ENCODE measurements at regions not wholly inside any gene's neighbourhood (a gene's known extent, or its start where the extent isn't known, plus 50 kb on each side); places are given as distances from the start of the nearest gene placed in this dataset.

- TF ChIP-seq CTCF (IDR thresholded peaks at IDR 0.05) (no peak), POLR2A (IDR thresholded peaks at IDR 0.05) (no peak), POLR2AphosphoS5 (IDR thresholded peaks at IDR 0.05) (no peak), EP300 (IDR thresholded peaks at IDR 0.05; ENCODE audit: low read depth) (no peak)
Measured at GRCh38 chr3:8327739-8328138, 173.9 kb upstream of the LMCD1 start.
